Large intestine (tissue), 3 donors: ENCODE measurements at regions not wholly inside any gene's neighbourhood (a gene's known extent, or its start where the extent isn't known, plus 50 kb on each side); places are given as distances from the start of the nearest gene placed in this dataset.

Experiments used
- DNase-seq, 2 donors: peaks; one replicate each; pipeline versions ENCODE4 v3.0.0 to v3.0.0-alpha.2; 2013
- H3K27ac ChIP-seq: one replicate; pipeline ENCODE4 v1.5.1; 2013; ENCODE audit warnings: low read length
- H3K27me3 ChIP-seq: 2 replicates; pipeline ENCODE4 v1.6.1; 2013; ENCODE audit warnings: low read length; ENCODE audit not compliant: control insufficient read depth, insufficient read depth
- H3K36me3 ChIP-seq: 2 replicates; pipeline ENCODE4 v1.6.1; 2013; ENCODE audit warnings: low read length; ENCODE audit not compliant: control insufficient read depth, insufficient read depth
- H3K4me1 ChIP-seq: one replicate; pipeline ENCODE4 v1.6.1; 2013; ENCODE audit warnings: low read length; ENCODE audit not compliant: control insufficient read depth, insufficient read depth
- H3K4me3 ChIP-seq: one replicate; pipeline ENCODE4 v1.5.1; 2013; ENCODE audit warnings: low read length
- H3K9me3 ChIP-seq: one replicate; pipeline ENCODE4 v1.6.1; 2013; ENCODE audit warnings: mild to moderate bottlenecking, low read depth, low read length, moderate library complexity; ENCODE audit not compliant: control insufficient read depth
- WGBS: methylation state at CpG from one replicate; pipeline ENCODE4 v1.1.5; 2013; ENCODE audit warnings: low lambda C conversion rate; ENCODE audit not compliant: insufficient coverage; 5-methylcytosine and 5-hydroxymethylcytosine counted together

DNA sequence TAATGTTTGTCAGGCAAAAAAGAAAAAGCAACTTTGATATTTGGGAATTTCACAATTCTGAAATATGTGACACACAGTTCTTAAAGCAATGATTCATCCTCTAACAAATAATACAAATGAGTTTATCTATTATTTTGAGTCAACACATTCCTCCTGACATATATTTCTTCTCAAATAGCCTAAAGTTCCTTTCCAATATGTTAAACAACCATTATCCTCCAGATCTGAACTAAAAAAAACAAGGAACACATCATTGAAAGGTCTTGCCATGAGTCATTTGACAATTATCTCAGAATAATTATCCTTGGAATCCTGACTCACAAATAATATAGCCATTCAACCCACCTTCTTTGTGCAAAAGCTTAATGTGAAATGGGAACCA is 208.7 kb upstream of the CDIN1 start:
- no peaks in the 10 kb centered on the region for H3K9me3 ChIP-seq
- H3K27ac ChIP-seq: no peak overlapping the region
- no peaks in the 10 kb centered on the region for H3K27me3 ChIP-seq
- no peaks in the 10 kb centered on the region for H3K36me3 ChIP-seq
- no peaks in the 10 kb centered on the region for H3K4me1 ChIP-seq
- no peak overlapping the region for H3K4me3 ChIP-seq
- no peak for DNase-seq

- no peaks in the 10 kb centered on the region for H3K27me3 ChIP-seq
- no peak overlapping the region for H3K27ac ChIP-seq
Observed at GRCh38 chr15:36371509-36371908, 207.9 kb upstream of the CDIN1 start.

DNA sequence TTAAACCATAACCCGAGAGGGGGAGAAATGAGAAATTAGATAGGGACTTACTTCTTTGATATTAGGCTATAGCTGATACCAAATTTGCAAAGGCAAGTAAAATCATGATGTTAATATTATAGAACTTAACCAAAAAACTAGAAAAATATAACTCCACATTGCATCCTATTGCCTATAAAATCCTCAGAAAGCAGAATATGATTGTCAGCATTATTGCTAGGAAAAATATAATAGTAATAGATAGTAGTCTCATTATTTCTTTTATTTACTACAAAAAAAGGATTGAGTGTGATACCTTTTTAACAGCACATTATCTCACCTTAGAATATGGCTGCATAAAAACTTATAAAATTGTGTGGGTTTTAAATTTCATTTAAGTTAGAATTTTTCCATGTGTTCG is 206.5 kb upstream of the CDIN1 start:
- Histone ChIP-seq H3K4me1 (no peaks in the 10 kb centered on the region), H3K9me3 (no peaks in the 10 kb centered on the region), H3K27ac (no peak overlapping the region), H3K27me3 (no peaks in the 10 kb centered on the region), H3K4me3 (no peak overlapping the region), H3K36me3 (no peaks in the 10 kb centered on the region)
- no peak for DNase-seq
- 68% methylated on average over 2 of the region's 2 CpGs for WGBS

More at GRCh38 chr15:36371509-36371908, 207.9 kb upstream of the CDIN1 start:
- no peaks in the 10 kb centered on the region for H3K4me1 ChIP-seq
- H3K36me3 ChIP-seq: no peaks in the 10 kb centered on the region
- DNase-seq: no peak
- H3K9me3 ChIP-seq: no peaks in the 10 kb centered on the region
- no peak overlapping the region for H3K4me3 ChIP-seq

DNA sequence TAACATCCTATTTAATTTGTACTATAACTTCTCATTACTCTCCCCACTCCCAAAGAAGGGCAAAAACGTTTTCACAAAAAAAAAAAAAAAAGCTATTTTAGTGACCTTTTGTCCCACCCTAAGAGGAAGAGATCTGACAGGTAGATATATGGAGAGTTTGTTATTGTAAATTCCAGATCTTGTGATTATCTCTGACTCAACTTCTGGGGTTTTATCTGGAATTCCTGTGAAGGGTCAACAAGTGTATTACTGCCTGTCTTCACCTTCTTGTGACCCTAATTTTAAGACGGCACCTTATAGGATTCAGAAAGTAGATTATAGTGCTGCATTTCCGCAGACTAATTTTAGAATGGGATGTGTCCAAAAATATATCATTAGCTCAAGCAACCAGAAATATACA is 205.9 kb upstream of the CDIN1 start:
- 21% methylated on average over 3 of the region's 3 CpGs for WGBS
- no peaks in the 10 kb centered on the region for H3K36me3 ChIP-seq
- no peak overlapping the region for H3K4me3 ChIP-seq
- H3K4me1 ChIP-seq: no peaks in the 10 kb centered on the region
- H3K27ac ChIP-seq: no peak overlapping the region
- H3K27me3 ChIP-seq: no peaks in the 10 kb centered on the region
- DNase-seq: no peak
- no peaks in the 10 kb centered on the region for H3K9me3 ChIP-seq

- H3K27me3 ChIP-seq: no peaks in the 10 kb centered on the region
- no peak overlapping the region for H3K4me3 ChIP-seq
- H3K9me3 ChIP-seq: no peaks in the 10 kb centered on the region
- H3K4me1 ChIP-seq: no peaks in the 10 kb centered on the region
- H3K27ac ChIP-seq: no peak overlapping the region
- H3K36me3 ChIP-seq: no peaks in the 10 kb centered on the region
- no peak for DNase-seq
Observed at GRCh38 chr15:36389107-36389506, 190.3 kb upstream of the CDIN1 start.

DNA sequence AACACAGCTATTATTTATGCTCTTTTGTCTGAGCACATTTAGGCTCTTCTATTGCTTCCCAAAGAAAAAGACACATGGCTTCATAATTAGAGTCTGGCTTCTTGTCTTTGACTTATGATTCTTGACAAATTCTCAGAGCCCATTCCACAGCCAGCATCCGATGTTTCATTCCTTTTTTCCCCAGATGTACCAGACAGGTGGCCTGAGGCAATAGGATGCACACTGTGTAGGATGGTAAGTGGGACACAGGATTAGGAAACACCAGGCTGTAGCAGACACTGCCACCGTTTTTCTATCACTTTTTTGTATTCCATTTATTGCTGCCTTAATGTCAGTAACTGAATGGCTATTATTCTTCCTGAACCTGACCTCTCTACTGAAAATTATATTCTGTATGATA is 188.9 kb upstream of the CDIN1 start:
- Histone ChIP-seq H3K27ac (no peak overlapping the region), H3K4me1 (no peaks in the 10 kb centered on the region), H3K27me3 (no peaks in the 10 kb centered on the region), H3K36me3 (no peaks in the 10 kb centered on the region), H3K9me3 (no peaks in the 10 kb centered on the region), H3K4me3 (no peak overlapping the region)
- WGBS: 100% methylated on average over 1 of the region's 2 CpGs
- no peak for DNase-seq

DNA sequence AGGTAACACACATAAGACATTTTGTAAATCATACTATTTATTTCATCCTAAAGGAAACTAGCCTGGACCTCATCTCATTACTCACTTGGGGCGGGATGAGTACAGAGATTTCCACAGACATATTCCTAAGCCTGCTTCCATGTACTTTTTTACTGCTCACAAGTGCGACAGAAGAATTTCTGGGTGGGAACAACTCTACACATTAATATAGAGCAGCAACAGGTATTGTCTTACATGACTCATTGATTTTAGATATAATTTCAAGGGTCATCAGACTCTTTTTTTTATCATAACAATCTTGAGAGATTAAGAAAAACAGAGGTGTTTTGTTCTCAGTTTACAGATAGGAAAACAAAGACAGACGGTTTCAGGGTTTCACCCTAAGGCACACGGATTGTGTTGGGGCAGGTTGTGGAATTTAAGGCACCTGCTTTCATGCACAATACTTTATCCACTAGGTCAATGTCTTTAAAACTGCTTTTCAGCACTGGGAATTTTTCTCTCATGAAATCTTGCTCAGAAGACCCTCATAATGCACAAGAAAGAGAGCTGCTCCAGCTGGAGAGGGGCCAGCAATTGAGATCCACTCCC is 186.7 kb upstream of the CDIN1 start:
- H3K4me3 ChIP-seq: no peak overlapping the region
- no peaks in the 10 kb centered on the region for H3K9me3 ChIP-seq
- WGBS: 50% methylated on average over 2 of the region's 4 CpGs
- H3K36me3 ChIP-seq: no peaks in the 10 kb centered on the region
- no peaks in the 10 kb centered on the region for H3K27me3 ChIP-seq
- no peaks in the 10 kb centered on the region for H3K4me1 ChIP-seq
- no peak for DNase-seq
- no peak overlapping the region for H3K27ac ChIP-seq

DNA sequence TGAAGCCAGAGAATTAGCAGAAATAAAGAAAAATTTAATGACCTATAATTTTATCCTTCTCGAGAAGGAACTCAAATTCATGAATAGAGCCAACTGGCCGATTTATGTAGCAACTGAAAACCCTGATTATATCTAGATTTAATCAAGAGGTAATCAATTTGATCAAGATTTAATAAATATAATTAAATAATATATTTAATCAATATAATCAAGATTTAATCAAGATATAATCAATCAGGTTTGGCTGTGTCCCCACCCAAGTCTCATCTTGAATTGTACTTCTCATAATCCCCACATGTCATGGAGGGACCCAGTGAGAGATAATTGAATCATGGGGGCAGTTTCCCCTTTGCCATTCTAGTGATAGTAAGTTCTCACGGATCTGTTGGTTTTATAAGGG is 181.2 kb upstream of the CDIN1 start:
- no peaks in the 10 kb centered on the region for H3K4me1 ChIP-seq
- no peak for DNase-seq
- no peak overlapping the region for H3K27ac ChIP-seq
- no peak overlapping the region for H3K4me3 ChIP-seq
- no peaks in the 10 kb centered on the region for H3K9me3 ChIP-seq
- 80% methylated on average over 1 of the region's 3 CpGs for WGBS
- no peaks in the 10 kb centered on the region for H3K36me3 ChIP-seq
- no peaks in the 10 kb centered on the region for H3K27me3 ChIP-seq

- Histone ChIP-seq H3K4me3 (no peak overlapping the region), H3K27me3 (no peaks in the 10 kb centered on the region), H3K27ac (no peak overlapping the region), H3K4me1 (no peaks in the 10 kb centered on the region), H3K36me3 (no peaks in the 10 kb centered on the region), H3K9me3 (no peaks in the 10 kb centered on the region)
- WGBS: no CpG with 5 or more reads among the region's 9 CpGs
- DNase-seq: no peak
Observed at GRCh38 chr15:36399276-36399675, 180.2 kb upstream of the CDIN1 start.

DNA sequence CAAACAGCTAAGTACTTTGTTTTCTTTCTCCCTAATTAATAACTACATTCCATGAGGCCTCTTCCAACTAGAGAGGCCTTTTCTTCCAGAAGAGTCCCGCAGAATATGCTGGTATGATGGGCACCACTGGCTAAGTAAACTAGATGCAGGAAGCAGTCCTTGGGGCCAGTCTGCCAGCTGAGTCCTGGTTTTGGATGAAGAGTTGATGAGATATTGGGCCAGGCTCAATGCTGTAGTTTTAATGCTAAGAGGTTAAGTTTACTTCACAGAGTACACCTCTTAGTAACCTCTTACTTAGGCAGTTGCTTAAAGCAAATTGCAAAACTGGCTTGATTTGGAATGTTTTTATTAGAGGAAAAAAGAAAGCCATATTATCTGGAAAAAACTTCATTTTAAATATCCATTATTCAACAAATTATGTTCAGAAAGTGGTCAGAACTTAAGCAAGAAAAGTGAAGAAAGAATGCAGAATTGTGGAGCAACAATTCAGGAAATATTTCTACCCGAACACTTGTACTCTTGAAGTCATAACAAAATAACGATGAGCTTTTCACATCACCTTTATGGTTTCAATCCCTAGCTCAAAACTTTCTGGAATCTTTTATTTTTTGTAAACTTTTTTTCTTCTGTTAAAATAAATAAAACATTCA is 178.4 kb upstream of the CDIN1 start:
- no peaks in the 10 kb centered on the region for H3K4me1 ChIP-seq
- WGBS: 94% methylated on average over 2 of the region's 3 CpGs
- no peaks in the 10 kb centered on the region for H3K36me3 ChIP-seq
- H3K9me3 ChIP-seq: no peaks in the 10 kb centered on the region
- no peaks in the 10 kb centered on the region for H3K27me3 ChIP-seq
- DNase-seq: no peak
- no peak overlapping the region for H3K4me3 ChIP-seq
- H3K27ac ChIP-seq: no peak overlapping the region

DNA sequence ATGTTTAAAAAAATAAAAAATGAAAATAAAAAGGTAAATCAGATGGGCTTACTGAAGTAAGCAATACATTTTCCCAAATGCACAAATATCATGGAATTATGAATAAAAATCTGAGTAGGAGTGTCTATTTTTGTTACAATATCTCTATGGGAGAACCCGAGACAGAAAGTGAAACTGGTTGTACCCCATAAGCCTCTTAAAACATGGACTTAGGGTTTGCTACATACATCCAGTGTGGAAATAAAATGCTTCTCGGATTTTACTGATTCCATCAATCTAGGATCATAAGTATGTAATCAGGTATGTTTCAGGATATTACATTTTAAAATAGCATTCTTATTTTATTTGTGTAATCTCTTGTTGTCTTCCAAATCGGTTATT is 177.8 kb upstream of the CDIN1 start:
- Histone ChIP-seq H3K27me3 (no peaks in the 10 kb centered on the region), H3K4me3 (no peak overlapping the region), H3K4me1 (no peaks in the 10 kb centered on the region), H3K9me3 (no peaks in the 10 kb centered on the region), H3K27ac (no peak overlapping the region), H3K36me3 (no peaks in the 10 kb centered on the region)
- WGBS: 74% methylated on average over 3 of the region's 3 CpGs
- DNase-seq: no peak
